Activated naive CD4-positive, alpha-beta T cell treated with anti-CD3 and anti-CD28 coated beads, Interleukin-2, amount 50 U/mL, for 16 hours (primary cell): ENCODE measurements at regions not wholly inside any gene's neighbourhood (a gene's known extent, or its start where the extent isn't known, plus 50 kb on each side); places are given as distances from the start of the nearest gene placed in this dataset.
"Not testable (repeated sequence)": the region's sequence is repeated elsewhere in the genome, so short reads cannot be mapped to it uniquely, and the experiment has no call there.

ENCODE experiments used
- DNase-seq: peaks from one replicate; pipeline ENCODE4 v3.0.0-alpha.2; 2020

- DNase-seq, result no peak
Observed at GRCh38 chr2:57621122-57621663, 425.4 kb upstream of the VRK2 start.

GRCh38 chr2:57622009-57622408 is 424.6 kb upstream of the VRK2 start:
- DNase-seq, result no peak

- no peak for DNase-seq
Observed at GRCh38 chr2:57656198-57656597, 390.4 kb upstream of the VRK2 start.

GRCh38 chr2:57669570-57669969 is 377.0 kb upstream of the VRK2 start:
- no peak for DNase-seq

- DNase-seq, result no peak
Observed at GRCh38 chr2:57674025-57674424, 372.6 kb upstream of the VRK2 start.

- no peak for DNase-seq
Observed at GRCh38 chr2:57674743-57675142, 371.9 kb upstream of the VRK2 start.

- DNase-seq, result no peak
Observed at GRCh38 chr2:57677296-57677695, 369.3 kb upstream of the VRK2 start.

- DNase-seq, result no peak
Observed at GRCh38 chr2:57681650-57682049, 365.0 kb upstream of the VRK2 start.

GRCh38 chr2:57685032-57685431 is 361.6 kb upstream of the VRK2 start:
- DNase-seq, result no peak

GRCh38 chr2:57692395-57692794 is 354.2 kb upstream of the VRK2 start:
- no peak for DNase-seq

GRCh38 chr2:57693177-57693576 is 353.4 kb upstream of the VRK2 start:
- DNase-seq, result no peak

- DNase-seq, result no peak
Observed at GRCh38 chr2:57693965-57694364, 352.6 kb upstream of the VRK2 start.

GRCh38 chr2:57696016-57696415 is 350.6 kb upstream of the VRK2 start:
- no peak for DNase-seq

- DNase-seq, result no peak
Observed at GRCh38 chr2:57698392-57698791, 348.2 kb upstream of the VRK2 start.

GRCh38 chr2:57698935-57699449 is 347.6 kb upstream of the VRK2 start:
- no peak for DNase-seq

- DNase-seq, result no peak
Observed at GRCh38 chr2:57701391-57701791, 345.2 kb upstream of the VRK2 start.

GRCh38 chr2:57703407-57703806 is 343.2 kb upstream of the VRK2 start:
- no peak for DNase-seq

- DNase-seq, result not testable (repeated sequence)
Observed at GRCh38 chr2:57707794-57708193, 338.8 kb upstream of the VRK2 start.

- no peak for DNase-seq
Observed at GRCh38 chr2:57711991-57712390, 334.6 kb upstream of the VRK2 start.

- DNase-seq, result peak; percentile 12
Observed at GRCh38 chr2:57720728-57721627, 325.6 kb upstream of the VRK2 start.

GRCh38 chr2:57725337-57725947 is 321.2 kb upstream of the VRK2 start:
- DNase-seq, result no peak

- DNase-seq, result no peak
Observed at GRCh38 chr2:57726294-57726693, 320.3 kb upstream of the VRK2 start.

GRCh38 chr2:57728691-57729090 is 317.9 kb upstream of the VRK2 start:
- DNase-seq, result no peak

GRCh38 chr2:57733956-57734355 is 312.6 kb upstream of the VRK2 start:
- DNase-seq, result no peak
